ENCODE measurements at regions not wholly inside any gene's neighbourhood (a gene's known extent, or its start where the extent isn't known, plus 50 kb on each side); places are given as distances from the start of the nearest gene placed in this dataset.

DNA sequence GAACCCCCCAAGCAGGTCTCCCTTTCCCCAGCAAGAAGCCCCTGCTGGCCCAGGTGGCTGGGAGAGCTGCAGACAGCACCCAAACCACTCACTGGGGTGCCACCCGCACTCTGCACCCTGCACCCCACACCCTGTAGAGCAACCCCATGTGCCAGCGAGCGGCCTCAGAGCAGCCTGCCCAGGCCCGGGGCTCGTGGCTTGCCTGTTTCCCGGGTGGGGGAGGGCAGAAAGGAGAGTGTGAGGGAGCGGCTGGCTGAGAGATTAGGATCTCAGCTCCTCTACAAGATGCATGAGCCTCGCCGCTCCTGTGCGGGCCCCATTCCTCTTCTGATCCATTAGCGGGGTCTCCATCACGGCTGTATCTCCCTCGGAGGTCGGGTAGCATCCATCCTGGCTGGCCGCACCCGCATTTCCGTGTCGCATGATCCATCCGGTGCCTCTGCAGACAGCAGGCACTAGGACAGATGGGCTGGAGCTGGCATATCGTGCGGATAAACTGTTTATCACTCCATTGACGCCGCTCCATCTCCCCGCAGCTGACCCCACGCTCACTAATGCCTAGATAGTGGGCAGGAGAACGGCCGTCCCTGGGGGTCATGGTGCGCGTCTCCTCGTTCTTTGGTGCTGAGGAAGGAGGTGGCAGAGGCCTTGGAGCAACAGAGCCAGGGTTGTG is 54.4 kb downstream of the MRPL36 start:
- no peak for TF ChIP-seq CTCF (IDR thresholded peaks at IDR 0.05)
- TF ChIP-seq POLR2A (IDR thresholded peaks at IDR 0.05) = no peak

Data from esophagus squamous epithelium (tissue), 4 donors.